Activated B cell treated with CpG ODN at 0.5 μM for 24 hours (primary cell): ENCODE measurements at regions not wholly inside any gene's neighbourhood (a gene's known extent, or its start where the extent isn't known, plus 50 kb on each side); places are given as distances from the start of the nearest gene placed in this dataset.

Experiments used
- ATAC-seq: fragments of 200-7000 bp; cut with Tn5 transposase; one replicate; pipeline ENCODE4 v1.10.0; 2021; ENCODE audit warnings: low read depth, mild to moderate bottlenecking, moderate library complexity
- CTCF ChIA-PET: fragments of 350-600 bp; sonication (Branson Sonifier 250); formaldehyde crosslinking; loops from one replicate; lab custom pipeline; 2021; ENCODE audit warnings: antibody characterized with exemption; lab: Charles Lee
- POLR2A ChIA-PET: fragments of 350-600 bp; sonication (Branson Sonifier 250); formaldehyde crosslinking; loops from one replicate; lab custom pipeline; 2021; ENCODE audit warnings: antibody characterized with exemption; lab: Charles Lee
- DNase-seq: peaks from one replicate; pipeline ENCODE4 v3.0.0; 2022
- H3K27ac Mint-ChIP-seq: one replicate; pipeline ENCODE4 v1.8.0; 2020; ENCODE audit warnings: mixed read lengths
- H3K27me3 Mint-ChIP-seq: one replicate; pipeline ENCODE4 v1.8.0; 2021; ENCODE audit warnings: mixed read lengths
- H3K36me3 Mint-ChIP-seq: one replicate; pipeline ENCODE4 v1.8.0; 2021; ENCODE audit warnings: low read depth, mixed read lengths
- H3K4me1 Mint-ChIP-seq: one replicate; pipeline ENCODE4 v1.8.0; 2021; ENCODE audit warnings: mixed read lengths
- H3K4me3 Mint-ChIP-seq: one replicate; pipeline ENCODE4 v1.8.0; 2020; ENCODE audit warnings: mild to moderate bottlenecking, mixed read lengths
- H3K9me3 Mint-ChIP-seq: one replicate; pipeline ENCODE4 v1.8.0; 2020; ENCODE audit warnings: mixed read lengths
- intact Hi-C: fragments of 100-400 bp; cut with micrococcal nuclease; formaldehyde crosslinking; loops from one replicate; pipeline ENCODE4 v1.15.1; 2024
- TF ChIP-seq, protein P1 (sequence below): fragments of 200-600 bp; IDR thresholded peaks from one replicate; pipeline ENCODE4 v1.8.0; 2022; ENCODE audit warnings: antibody characterized with exemption, mild to moderate bottlenecking

DNA sequence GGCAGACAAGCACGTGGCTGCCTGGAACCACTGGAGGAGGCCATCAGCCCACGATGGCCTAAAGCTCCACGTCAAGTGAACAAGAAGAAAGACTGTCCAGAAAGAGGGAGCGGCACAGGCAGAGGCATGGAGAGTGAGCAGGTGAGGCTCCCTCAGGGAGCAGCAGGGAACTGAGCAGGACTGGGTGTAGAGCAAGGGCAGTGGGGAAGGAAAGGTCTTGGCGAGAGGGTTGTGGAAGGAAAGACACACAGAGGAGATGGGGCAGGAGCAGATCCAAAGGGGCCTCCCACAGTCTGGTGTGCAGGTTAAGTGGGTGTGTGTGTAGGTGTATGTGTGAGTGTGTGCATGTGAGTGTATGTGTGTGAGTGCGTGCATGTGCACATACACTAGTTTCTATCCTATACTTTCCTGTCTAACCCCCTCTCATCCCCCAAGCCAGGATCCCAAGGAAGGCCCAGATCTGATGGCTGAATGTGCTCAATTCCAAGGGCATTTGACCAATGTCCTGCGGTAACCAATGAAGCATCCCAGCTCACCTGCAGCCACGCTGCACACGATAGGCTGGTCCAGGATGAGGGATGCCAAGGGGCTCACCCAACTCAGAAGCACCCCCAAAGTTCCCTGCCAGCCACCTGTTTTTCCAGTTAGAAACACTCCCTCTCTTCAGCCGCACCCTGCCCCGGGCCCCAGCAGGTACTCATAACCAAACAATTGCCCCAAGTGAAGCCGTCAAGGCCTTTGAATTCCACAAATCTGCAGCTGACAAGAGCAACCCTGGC is 262.5 kb upstream of the RAB6C start:
- Mint-ChIP-seq H3K4me1 (no peaks in the 10 kb centered on the region), H3K27me3 (peaks cover 8% of the 10 kb centered on the region), H3K9me3 (no peaks in the 10 kb centered on the region), H3K27ac (no peak overlapping the region), H3K4me3 (no peak overlapping the region), H3K36me3 (no peaks in the 10 kb centered on the region)
- TF ChIP-seq, protein P1, sequence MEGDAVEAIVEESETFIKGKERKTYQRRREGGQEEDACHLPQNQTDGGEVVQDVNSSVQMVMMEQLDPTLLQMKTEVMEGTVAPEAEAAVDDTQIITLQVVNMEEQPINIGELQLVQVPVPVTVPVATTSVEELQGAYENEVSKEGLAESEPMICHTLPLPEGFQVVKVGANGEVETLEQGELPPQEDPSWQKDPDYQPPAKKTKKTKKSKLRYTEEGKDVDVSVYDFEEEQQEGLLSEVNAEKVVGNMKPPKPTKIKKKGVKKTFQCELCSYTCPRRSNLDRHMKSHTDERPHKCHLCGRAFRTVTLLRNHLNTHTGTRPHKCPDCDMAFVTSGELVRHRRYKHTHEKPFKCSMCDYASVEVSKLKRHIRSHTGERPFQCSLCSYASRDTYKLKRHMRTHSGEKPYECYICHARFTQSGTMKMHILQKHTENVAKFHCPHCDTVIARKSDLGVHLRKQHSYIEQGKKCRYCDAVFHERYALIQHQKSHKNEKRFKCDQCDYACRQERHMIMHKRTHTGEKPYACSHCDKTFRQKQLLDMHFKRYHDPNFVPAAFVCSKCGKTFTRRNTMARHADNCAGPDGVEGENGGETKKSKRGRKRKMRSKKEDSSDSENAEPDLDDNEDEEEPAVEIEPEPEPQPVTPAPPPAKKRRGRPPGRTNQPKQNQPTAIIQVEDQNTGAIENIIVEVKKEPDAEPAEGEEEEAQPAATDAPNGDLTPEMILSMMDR, result no peak
- DNase-seq (no peak), ATAC-seq (no peak)
- intact Hi-C loops, result no loop called here
- CTCF ChIA-PET, result no interaction called here
- POLR2A ChIA-PET, result no interaction called here

DNA sequence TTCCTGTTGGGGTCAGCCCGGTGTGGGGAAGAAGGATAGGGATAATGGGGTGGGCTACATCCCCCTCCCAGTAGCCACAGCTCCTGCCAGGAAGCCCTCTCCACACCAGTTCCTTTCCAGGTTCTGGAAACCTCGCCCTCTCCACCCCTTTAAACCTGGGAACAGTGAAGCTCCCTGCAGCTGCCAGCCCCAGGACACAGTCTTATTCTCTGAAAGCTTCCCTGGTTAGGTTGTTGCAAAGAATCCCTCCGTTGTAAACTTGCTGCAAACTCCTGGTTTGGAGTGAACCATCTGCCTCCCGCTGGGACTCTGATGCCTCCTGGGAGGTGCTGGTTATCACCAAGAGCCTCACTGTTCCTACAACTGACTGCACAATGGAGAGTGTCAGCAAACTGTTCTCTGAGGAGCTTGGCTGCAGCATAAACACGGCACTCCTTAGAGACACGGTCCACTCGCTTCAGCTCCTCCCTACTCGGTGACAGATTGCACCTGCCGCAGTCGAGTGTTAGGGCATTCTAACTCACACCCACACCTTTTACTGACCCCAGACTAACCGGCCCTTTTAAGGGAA is 261.8 kb upstream of the RAB6C start:
- Mint-ChIP-seq H3K4me3 (no peak overlapping the region), H3K36me3 (no peaks in the 10 kb centered on the region), H3K4me1 (no peaks in the 10 kb centered on the region), H3K27me3 (peaks cover 8% of the 10 kb centered on the region), H3K9me3 (no peaks in the 10 kb centered on the region), H3K27ac (no peak overlapping the region)
- TF ChIP-seq, protein P1, result no peak
- DNase-seq (no peak), ATAC-seq (no peak)
- ChIA-PET POLR2A (no interaction called here), CTCF (no interaction called here)
- intact Hi-C loops, result no loop called here

DNA sequence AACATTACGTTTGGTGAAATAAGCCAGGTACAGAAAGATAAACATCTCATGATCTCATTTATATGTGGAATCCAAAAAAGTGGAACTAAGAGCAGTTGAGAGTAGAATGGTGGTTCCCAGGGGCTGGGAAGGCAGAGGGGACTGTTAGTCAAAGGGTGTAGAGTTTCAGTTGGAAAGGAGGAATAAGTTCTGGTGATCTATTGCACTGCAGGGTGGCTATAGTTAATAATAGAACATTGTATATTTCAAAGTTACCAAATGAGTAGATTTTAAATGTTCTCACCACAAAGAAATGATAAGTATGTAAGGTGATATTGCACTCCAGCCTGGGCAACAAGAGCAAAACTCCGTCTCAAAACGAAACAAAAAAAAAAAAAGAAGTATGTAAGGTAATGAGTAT is 260.1 kb upstream of the RAB6C start:
- H3K4me1 Mint-ChIP-seq, result no peaks in the 10 kb centered on the region
- H3K27me3 Mint-ChIP-seq, result peaks cover 8% of the 10 kb centered on the region
- no peaks in the 10 kb centered on the region for H3K9me3 Mint-ChIP-seq
- intact Hi-C loops, result no loop called here
- ChIA-PET CTCF (no interaction called here), POLR2A (no interaction called here)
- ATAC-seq (no peak), DNase-seq (no peak)
- TF ChIP-seq, protein P1, result no peak
- no peak overlapping the region for H3K27ac Mint-ChIP-seq
- H3K4me3 Mint-ChIP-seq, result no peak overlapping the region
- H3K36me3 Mint-ChIP-seq, result no peaks in the 10 kb centered on the region

DNA sequence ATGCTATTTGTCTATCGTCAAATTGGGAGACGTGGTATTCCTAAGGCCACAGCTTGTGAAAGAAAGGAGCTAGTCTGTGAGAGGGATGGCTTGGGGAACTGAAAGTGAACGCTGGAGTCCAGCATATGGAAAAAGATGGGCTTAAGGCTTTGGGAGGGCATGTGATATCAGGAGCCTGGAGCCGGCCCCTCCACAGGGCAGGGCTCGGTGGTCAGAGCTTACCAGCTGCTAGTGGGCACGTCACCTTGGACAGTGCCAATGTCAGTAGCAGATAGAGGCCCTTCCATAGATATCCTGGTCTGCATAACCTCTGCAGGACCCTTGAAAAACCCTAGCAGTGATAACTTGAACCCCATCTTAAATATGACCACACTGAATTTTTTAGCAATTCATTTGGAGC is 259.1 kb upstream of the RAB6C start:
- TF ChIP-seq, protein P1, result no peak
- no peaks in the 10 kb centered on the region for H3K36me3 Mint-ChIP-seq
- no peak overlapping the region for H3K27ac Mint-ChIP-seq
- H3K4me3 Mint-ChIP-seq, result no peak overlapping the region
- intact Hi-C loops, result no loop called here
- peaks cover 8% of the 10 kb centered on the region for H3K27me3 Mint-ChIP-seq
- ChIA-PET POLR2A (no interaction called here), CTCF (no interaction called here)
- ATAC-seq (no peak), DNase-seq (no peak)
- no peaks in the 10 kb centered on the region for H3K4me1 Mint-ChIP-seq
- no peaks in the 10 kb centered on the region for H3K9me3 Mint-ChIP-seq

DNA sequence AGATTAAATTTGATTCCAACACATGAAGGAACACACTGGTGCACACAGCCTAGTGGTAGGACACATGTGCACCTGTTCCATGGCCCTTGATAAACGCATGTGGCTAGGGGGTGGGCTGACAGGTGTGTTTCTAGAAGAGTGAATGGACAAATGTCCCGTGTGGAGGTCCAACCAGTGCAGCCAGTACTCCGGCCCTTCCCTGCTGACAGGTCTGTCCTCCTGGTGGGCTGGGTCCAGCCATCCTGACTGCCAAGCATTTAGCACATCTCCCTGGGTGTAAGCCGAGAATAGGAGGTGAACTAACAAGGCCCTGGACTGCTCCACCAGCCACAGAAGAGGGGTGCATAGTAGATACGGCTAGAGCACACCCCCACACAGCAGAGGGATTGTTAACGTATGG is 258.7 kb upstream of the RAB6C start:
- ATAC-seq, result no peak
- ChIA-PET CTCF (no interaction called here), POLR2A (no interaction called here)
- no peaks in the 10 kb centered on the region for H3K4me1 Mint-ChIP-seq
- peaks cover 8% of the 10 kb centered on the region for H3K27me3 Mint-ChIP-seq
- H3K27ac Mint-ChIP-seq, result no peak overlapping the region
- no peak for DNase-seq
- intact Hi-C loops, result no loop called here
- TF ChIP-seq, protein P1, result no peak
- H3K4me3 Mint-ChIP-seq, result no peak overlapping the region
- H3K36me3 Mint-ChIP-seq, result no peaks in the 10 kb centered on the region
- H3K9me3 Mint-ChIP-seq, result no peaks in the 10 kb centered on the region
